H1 (cell line): ENCODE measurements at regions not wholly inside any gene's neighbourhood (a gene's known extent, or its start where the extent isn't known, plus 50 kb on each side); places are given as distances from the start of the nearest gene placed in this dataset.

Source experiments
- CTCF ChIA-PET: fragments of 300-600 bp; sonication (Branson Sonifier 250); formaldehyde crosslinking; loops from one replicate; lab custom pipeline; 2021; ENCODE audit not compliant: partially characterized antibody; lab: Charles Lee
- POLR2A ChIA-PET: fragments of 300-600 bp; sonication (Branson Sonifier 250); formaldehyde crosslinking; loops from one replicate; lab custom pipeline; 2021; ENCODE audit warnings: inconsistent platforms; ENCODE audit not compliant: partially characterized antibody; lab: Charles Lee
- DNase-seq, 2 experiments: peaks; one replicate each; pipeline versions ENCODE4 v3.0.0 to v3.0.0-alpha.2; 2010 to 2022; ENCODE audit warnings: low spot score in 2 of 2, low read depth in 1 of 2, mixed read lengths in 1 of 2
- FAIRE-seq: peaks from 2 replicates; lab custom pipeline; 2011; peaks lifted over from hg19 to GRCh38; lab: Jason Lieb, UNC
- H2AFZ ChIP-seq: 2 replicates; pipeline ENCODE4 v1.8.1; 2012; ENCODE audit warnings: low read length, inconsistent platforms
- H2AK5ac ChIP-seq: 2 replicates; pipeline ENCODE4 v1.6.1; 2013; ENCODE audit warnings: low read depth, low read length
- H2BK120ac ChIP-seq: replicated peaks from 2 replicates; pipeline ENCODE3; 2013; ENCODE audit warnings: low read depth, low read length, inconsistent platforms
- H2BK12ac ChIP-seq: 2 replicates; pipeline ENCODE4 v1.6.1; 2013; ENCODE audit warnings: low read depth, low read length
- H2BK15ac ChIP-seq: 2 replicates; pipeline ENCODE4 v1.6.1; 2013; ENCODE audit warnings: low read length
- H2BK20ac ChIP-seq: 2 replicates; pipeline ENCODE4 v1.6.1; 2013; ENCODE audit warnings: low read length
- H2BK5ac ChIP-seq: 2 replicates; pipeline ENCODE4 v1.6.1; 2013; ENCODE audit warnings: low read depth, low read length
- H3K14ac ChIP-seq: 2 replicates; pipeline ENCODE4 v1.6.1; 2013; ENCODE audit warnings: inconsistent platforms; ENCODE audit not compliant: insufficient read length
- H3K18ac ChIP-seq: 2 replicates; pipeline ENCODE4 v1.6.1; 2013; ENCODE audit warnings: low read length; ENCODE audit errors: extremely low read depth
- H3K23ac ChIP-seq: 2 replicates; pipeline ENCODE4 v1.6.1; 2013; ENCODE audit warnings: inconsistent platforms; ENCODE audit not compliant: insufficient read length
- H3K23me2 ChIP-seq: 2 replicates; pipeline ENCODE4 v1.6.1; 2013; ENCODE audit warnings: low read depth, low read length
- H3K27ac ChIP-seq: 2 replicates; pipeline ENCODE4 v1.6.1; 2011; ENCODE audit warnings: low read depth, low read length, inconsistent platforms
- H3K27me3 ChIP-seq, 4 experiments: replicated peaks in 1 of 4; 1 replicate in 1 of 4; 2 replicates in 3 of 4; pipeline versions ENCODE4 v1.6.1 to v1.8.1; 2011 to 2013; ENCODE audit warnings: low read length in 3 of 4, mild to moderate bottlenecking in 3 of 4, inconsistent platforms in 2 of 4, mixed read lengths in 2 of 4, moderate library complexity in 1 of 4; ENCODE audit not compliant: control insufficient read depth in 3 of 4, insufficient read depth in 3 of 4; ENCODE audit errors: extremely low read depth in 1 of 4
- H3K36me3 ChIP-seq, 4 experiments: 2 replicates each; pipeline versions ENCODE4 v1.6.1 to v1.8.1; 2011 to 2013; ENCODE audit warnings: mild to moderate bottlenecking in 4 of 4, low read length in 3 of 4, moderate library complexity in 2 of 4, control low read depth in 1 of 4, inconsistent platforms in 1 of 4; ENCODE audit not compliant: insufficient read depth in 4 of 4, control insufficient read depth in 2 of 4
- H3K4ac ChIP-seq: replicated peaks from 2 replicates; pipeline ENCODE3; 2013; ENCODE audit warnings: low read length, low read depth, mixed read lengths, inconsistent platforms; ENCODE audit not compliant: insufficient read length
- H3K4me1 ChIP-seq, 4 experiments: replicated peaks in 1 of 4; 1 replicate in 1 of 4; 2 replicates in 3 of 4; pipeline versions ENCODE4 v1.6.1 to v1.8.1; 2011 to 2013; ENCODE audit warnings: low read length in 3 of 4, inconsistent platforms in 2 of 4, mixed read lengths in 1 of 4; ENCODE audit not compliant: insufficient read depth in 4 of 4, control insufficient read depth in 3 of 4
- H3K4me2 ChIP-seq, 2 experiments: 2 replicates each; pipeline versions ENCODE4 v1.6.1 to v1.8.1; 2011 to 2013; ENCODE audit warnings: low read depth in 2 of 2, low read length in 2 of 2, control low read depth in 1 of 2, inconsistent platforms in 1 of 2, mild to moderate bottlenecking in 1 of 2; ENCODE audit not compliant: insufficient read depth in 1 of 2
- H3K4me3 ChIP-seq, 4 experiments: fragments of 200-600, 300-600 bp in 1 of 4; sonication (generic), shearing (Covaris generic), sonication (Bioruptor Twin) in 1 of 4; 2 replicates each; pipeline versions ENCODE4 v1.5.1 to v1.8.1; 2011 to 2016; ENCODE audit warnings: low read length in 4 of 4, low read depth in 3 of 4, control low read depth in 2 of 4, inconsistent platforms in 2 of 4, mild to moderate bottlenecking in 2 of 4, mixed read lengths in 1 of 4, moderate library complexity in 1 of 4; ENCODE audit not compliant: insufficient read depth in 2 of 4; ENCODE audit errors: extremely low read depth in 1 of 4
- H3K56ac ChIP-seq: replicated peaks from 2 replicates; pipeline ENCODE3; 2013; ENCODE audit warnings: low read depth, mild to moderate bottlenecking, mixed read lengths, low read length, inconsistent platforms; ENCODE audit not compliant: insufficient read length
- H3K79me1 ChIP-seq: 2 replicates; pipeline ENCODE4 v1.6.1; 2013; ENCODE audit warnings: low read depth, low read length, control low read depth
- H3K79me2 ChIP-seq, 2 experiments: 2 replicates each; pipeline versions ENCODE4 v1.6.1 to v1.8.1; 2012 to 2013; ENCODE audit warnings: low read length in 2 of 2, mild to moderate bottlenecking in 2 of 2, inconsistent platforms in 1 of 2; ENCODE audit not compliant: insufficient read depth in 2 of 2, control insufficient read depth in 1 of 2
- H3K9ac ChIP-seq, 4 experiments: replicated peaks in 1 of 4; 1 replicate in 1 of 4; 2 replicates in 3 of 4; pipeline versions ENCODE4 v1.6.1 to v1.8.1; 2011 to 2013; ENCODE audit warnings: low read depth in 3 of 4, low read length in 3 of 4, control low read depth in 2 of 4, mild to moderate bottlenecking in 2 of 4, moderate library complexity in 2 of 4, inconsistent platforms in 1 of 4; ENCODE audit errors: extremely low read depth in 1 of 4
- H3K9me3 ChIP-seq, 2 experiments: 2 replicates each; pipeline versions ENCODE4 v1.6.1 to v1.8.1; 2012 to 2013; ENCODE audit warnings: mild to moderate bottlenecking in 2 of 2, moderate library complexity in 2 of 2, control low read depth in 1 of 2, inconsistent platforms in 1 of 2, low read depth in 1 of 2, low read length in 1 of 2, mixed read lengths in 1 of 2; ENCODE audit not compliant: insufficient read depth in 2 of 2
- H4K20me1 ChIP-seq, 2 experiments: replicated peaks in 1 of 2; 2 replicates each; pipeline versions ENCODE3 to v1.8.1; 2011 to 2013; ENCODE audit warnings: inconsistent platforms in 2 of 2, low read length in 2 of 2, mild to moderate bottlenecking in 1 of 2; ENCODE audit not compliant: insufficient read depth in 2 of 2, control insufficient read depth in 1 of 2
- H4K5ac ChIP-seq: 2 replicates; pipeline ENCODE4 v1.6.1; 2013; ENCODE audit warnings: low read length, low read depth, mixed read lengths, inconsistent platforms; ENCODE audit not compliant: insufficient read length
- H4K8ac ChIP-seq: 2 replicates; pipeline ENCODE4 v1.8.0; 2013; ENCODE audit warnings: mild to moderate bottlenecking, moderate library complexity, low read length, inconsistent platforms; ENCODE audit not compliant: insufficient read depth; ENCODE audit errors: extremely low read depth
- H4K91ac ChIP-seq: replicated peaks from 2 replicates; pipeline ENCODE3; 2013; ENCODE audit warnings: low read length, mixed read lengths, inconsistent platforms; ENCODE audit not compliant: insufficient read length
- BACH1 ChIP-seq: IDR thresholded peaks from 2 replicates; pipeline ENCODE4 v1.6.1; 2012; ENCODE audit warnings: low read length, improper control_type of control experiment
- WGBS, 2 experiments: shearing (Covaris generic) in 1 of 2; methylation state at CpG; one replicate each; pipeline versions ENCODE4 v1.1.6 to v1.1.7; 2013 to 2015; ENCODE audit warnings: low lambda C conversion rate in 2 of 2, mixed read lengths in 2 of 2, inconsistent platforms in 1 of 2, low coverage in 1 of 2, missing lambda C conversion rate in 1 of 2; ENCODE audit not compliant: insufficient replicate concordance in 2 of 2, insufficient coverage in 1 of 2, insufficient read length in 1 of 2; ENCODE audit errors: extremely low coverage in 1 of 2, missing lambda C conversion rate in 1 of 2; 5-methylcytosine and 5-hydroxymethylcytosine counted together

- WGBS, 2 experiments, result 96% methylated on average over 2 of the region's 2 CpGs; no CpG with 5 or more reads in 1 of the 2 experiments
- no peak for FAIRE-seq
- Histone ChIP-seq H4K91ac (no peak overlapping the region), H3K9me3 (no peaks in the 10 kb centered on the region), H2BK20ac (no peak overlapping the region), H3K79me1 (no peaks in the 10 kb centered on the region), H3K9ac (no peak overlapping the region), H2BK12ac (no peak overlapping the region), H3K4me3 (no peak overlapping the region), H2BK15ac (no peak overlapping the region), H4K20me1 (peaks cover 0 to 2% of the 10 kb centered on the region in 2 experiments), H2AFZ (no peak overlapping the region), H3K4me2 (no peak overlapping the region), H4K8ac (no peak overlapping the region), H3K23me2 (no peaks in the 10 kb centered on the region), H3K79me2 (no peaks in the 10 kb centered on the region), H3K4ac (no peak overlapping the region), H3K23ac (no peak overlapping the region), H3K18ac (no peak overlapping the region), H3K27ac (no peak overlapping the region), H2AK5ac (no peak overlapping the region), H2BK120ac (no peak overlapping the region), H3K14ac (no peak overlapping the region), H4K5ac (no peak overlapping the region), H2BK5ac (no peak overlapping the region), H3K56ac (no peak overlapping the region), H3K4me1 (no peaks in the 10 kb centered on the region), H3K27me3 (no peaks in the 10 kb centered on the region), H3K36me3 (no peaks in the 10 kb centered on the region)
- TF ChIP-seq BACH1, result no peak
- CTCF ChIA-PET, result interaction anchor here (1.3 to 3.7 kb wide), 3 partner anchors 11 to 166 kb away, joined by 3 to 16 read pairs (median 4); no protein-coding TSS in a partner anchor
- POLR2A ChIA-PET, result no interaction called here
- no peak for DNase-seq
Observed at GRCh38 chr3:107247116-107247515, 130.1 kb upstream of the CCDC54 start.
